ENCODE measurements at regions not wholly inside any gene's neighbourhood (a gene's known extent, or its start where the extent isn't known, plus 50 kb on each side); places are given as distances from the start of the nearest gene placed in this dataset.

DNA sequence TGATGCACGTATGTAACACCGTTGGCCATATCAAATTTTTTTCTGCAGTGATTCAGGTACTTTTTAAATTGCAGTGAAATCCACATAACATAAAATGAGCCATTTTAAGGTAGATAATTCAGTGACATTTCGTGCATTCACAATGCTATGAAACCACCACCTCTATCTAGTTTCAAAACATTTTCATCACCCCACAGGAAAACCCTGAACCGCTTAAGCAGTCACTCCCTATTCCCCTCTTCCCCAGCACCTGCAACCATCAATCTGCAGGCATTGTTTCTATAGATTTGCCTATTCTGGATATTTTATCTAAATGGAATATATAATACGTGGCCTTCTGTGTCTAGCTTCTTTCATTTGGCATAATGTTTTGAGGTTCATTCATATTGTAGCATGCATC, 79.2 kb downstream of the BOD1 start:
- H3K9me3 ChIP-seq, result no peaks in the 10 kb centered on the region
- no peaks in the 10 kb centered on the region for H3K4me1 ChIP-seq
- DNase-seq (ENCODE audit: low spot score), result no peak
- H3K27me3 ChIP-seq, result no peaks in the 10 kb centered on the region
- TF ChIP-seq, protein P1, sequence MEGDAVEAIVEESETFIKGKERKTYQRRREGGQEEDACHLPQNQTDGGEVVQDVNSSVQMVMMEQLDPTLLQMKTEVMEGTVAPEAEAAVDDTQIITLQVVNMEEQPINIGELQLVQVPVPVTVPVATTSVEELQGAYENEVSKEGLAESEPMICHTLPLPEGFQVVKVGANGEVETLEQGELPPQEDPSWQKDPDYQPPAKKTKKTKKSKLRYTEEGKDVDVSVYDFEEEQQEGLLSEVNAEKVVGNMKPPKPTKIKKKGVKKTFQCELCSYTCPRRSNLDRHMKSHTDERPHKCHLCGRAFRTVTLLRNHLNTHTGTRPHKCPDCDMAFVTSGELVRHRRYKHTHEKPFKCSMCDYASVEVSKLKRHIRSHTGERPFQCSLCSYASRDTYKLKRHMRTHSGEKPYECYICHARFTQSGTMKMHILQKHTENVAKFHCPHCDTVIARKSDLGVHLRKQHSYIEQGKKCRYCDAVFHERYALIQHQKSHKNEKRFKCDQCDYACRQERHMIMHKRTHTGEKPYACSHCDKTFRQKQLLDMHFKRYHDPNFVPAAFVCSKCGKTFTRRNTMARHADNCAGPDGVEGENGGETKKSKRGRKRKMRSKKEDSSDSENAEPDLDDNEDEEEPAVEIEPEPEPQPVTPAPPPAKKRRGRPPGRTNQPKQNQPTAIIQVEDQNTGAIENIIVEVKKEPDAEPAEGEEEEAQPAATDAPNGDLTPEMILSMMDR (IDR thresholded peaks at IDR 0.05), result no peak
- H3K27ac ChIP-seq, result peak overlapping the region in 1 of 2 donors; percentile 82
- H3K4me3 ChIP-seq, result no peak overlapping the region
- no peaks in the 10 kb centered on the region for H3K36me3 ChIP-seq

DNA sequence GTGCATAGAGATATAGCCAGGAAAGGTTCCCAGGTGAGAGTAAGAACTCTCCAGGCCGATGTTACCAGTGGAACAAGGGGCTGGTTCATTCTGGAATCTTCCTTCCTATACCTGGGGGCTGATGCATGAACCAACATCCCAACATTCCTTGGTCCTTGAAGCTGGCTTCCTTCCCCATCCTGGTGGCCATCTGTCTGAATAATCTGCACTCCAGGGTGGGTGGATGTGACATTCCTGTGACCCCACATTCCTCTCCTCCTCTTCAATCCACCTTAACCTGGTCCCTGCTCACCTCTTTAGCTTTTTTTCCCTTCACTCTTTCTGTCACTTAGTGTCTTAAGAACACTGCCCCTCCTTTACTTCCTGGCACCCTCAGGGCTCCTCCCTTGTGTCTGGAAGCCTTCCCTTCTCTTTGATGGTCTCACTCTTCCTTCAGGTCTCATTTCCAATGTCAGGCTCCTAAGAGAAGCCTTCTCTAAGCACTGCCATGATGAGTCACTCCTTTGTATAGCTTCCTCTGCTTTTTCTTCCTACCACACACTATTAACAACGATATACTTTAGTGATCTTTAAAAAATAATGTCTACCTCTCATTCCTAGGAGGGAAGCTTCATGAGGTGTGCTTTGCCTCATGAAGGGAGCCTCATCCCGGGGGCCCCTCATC, 80.3 kb downstream of the BOD1 start:
- Histone ChIP-seq H3K36me3 (no peaks in the 10 kb centered on the region), H3K27ac (no peak overlapping the region), H3K9me3 (no peaks in the 10 kb centered on the region), H3K4me1 (no peaks in the 10 kb centered on the region), H3K4me3 (no peak overlapping the region), H3K27me3 (no peaks in the 10 kb centered on the region)
- TF ChIP-seq, protein P1 (IDR thresholded peaks at IDR 0.05), result no peak
- no peak for DNase-seq (ENCODE audit: low spot score)

DNA sequence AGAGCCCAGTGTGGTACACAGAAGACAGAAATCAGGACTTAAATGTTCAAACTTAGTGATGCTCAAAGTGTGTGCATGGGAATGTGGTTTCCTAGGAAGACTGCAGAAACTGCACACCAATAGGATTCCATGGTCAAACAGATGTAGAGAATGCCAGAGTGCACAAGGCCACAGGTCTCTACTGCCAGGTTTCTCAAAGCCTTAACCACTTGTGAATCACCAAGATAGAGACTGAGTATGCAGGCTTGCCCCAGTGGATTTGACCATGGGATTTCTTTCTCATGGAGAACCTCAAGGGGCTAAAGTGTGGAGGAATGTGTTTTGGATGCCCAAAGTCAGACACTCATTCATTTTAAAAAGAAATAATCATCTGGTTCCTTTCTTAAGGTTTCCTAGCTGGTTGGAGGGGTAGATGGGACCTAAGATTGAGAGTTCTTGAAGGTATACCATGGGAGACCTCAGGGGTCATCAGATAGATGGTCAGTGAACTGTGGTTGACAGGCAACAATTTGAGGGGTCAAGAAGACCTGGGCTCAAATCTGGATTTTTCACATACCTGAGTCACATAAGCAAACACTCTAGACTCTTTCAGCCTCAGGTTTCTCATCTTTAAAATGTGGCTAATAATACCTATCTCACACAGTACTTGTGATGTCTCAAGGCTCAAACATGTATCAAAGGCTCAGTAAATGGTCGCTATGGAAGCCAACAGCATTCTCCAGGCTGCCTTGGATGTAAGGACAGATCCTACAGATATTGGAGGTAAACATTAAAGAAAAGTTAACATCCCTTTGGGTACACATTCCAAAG, 81.1 kb downstream of the BOD1 start:
- Histone ChIP-seq H3K4me1 (no peaks in the 10 kb centered on the region), H3K27me3 (no peaks in the 10 kb centered on the region), H3K36me3 (no peaks in the 10 kb centered on the region), H3K9me3 (no peaks in the 10 kb centered on the region), H3K4me3 (no peak overlapping the region), H3K27ac (no peak overlapping the region)
- no peak for DNase-seq (ENCODE audit: low spot score)
- TF ChIP-seq, protein P1 (IDR thresholded peaks at IDR 0.05), result no peak

DNA sequence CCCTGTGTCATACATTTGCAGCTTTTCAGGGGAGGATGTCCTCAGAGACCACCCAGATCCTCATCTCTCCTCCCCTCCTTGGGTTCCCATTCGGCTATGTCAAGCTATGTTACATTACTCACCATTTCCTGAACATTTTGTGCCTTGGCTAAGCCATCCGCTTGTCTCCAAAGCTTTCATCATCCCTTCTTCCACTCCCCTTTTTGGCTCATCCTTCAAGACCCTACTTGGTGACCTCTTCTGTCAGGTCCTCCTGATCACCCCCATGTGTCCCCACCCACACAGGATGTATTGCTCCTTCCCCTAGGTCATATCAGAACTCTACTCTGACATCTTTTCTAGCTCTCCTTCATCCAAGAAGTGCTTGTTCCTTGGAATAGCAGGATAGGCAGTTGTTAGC, 81.8 kb downstream of the BOD1 start:
- no peak for DNase-seq (ENCODE audit: low spot score)
- no peaks in the 10 kb centered on the region for H3K27me3 ChIP-seq
- TF ChIP-seq, protein P1 (IDR thresholded peaks at IDR 0.05), result no peak
- no peaks in the 10 kb centered on the region for H3K36me3 ChIP-seq
- no peaks in the 10 kb centered on the region for H3K4me1 ChIP-seq
- H3K9me3 ChIP-seq, result no peaks in the 10 kb centered on the region
- no peak overlapping the region for H3K4me3 ChIP-seq
- H3K27ac ChIP-seq, result no peak overlapping the region

DNA sequence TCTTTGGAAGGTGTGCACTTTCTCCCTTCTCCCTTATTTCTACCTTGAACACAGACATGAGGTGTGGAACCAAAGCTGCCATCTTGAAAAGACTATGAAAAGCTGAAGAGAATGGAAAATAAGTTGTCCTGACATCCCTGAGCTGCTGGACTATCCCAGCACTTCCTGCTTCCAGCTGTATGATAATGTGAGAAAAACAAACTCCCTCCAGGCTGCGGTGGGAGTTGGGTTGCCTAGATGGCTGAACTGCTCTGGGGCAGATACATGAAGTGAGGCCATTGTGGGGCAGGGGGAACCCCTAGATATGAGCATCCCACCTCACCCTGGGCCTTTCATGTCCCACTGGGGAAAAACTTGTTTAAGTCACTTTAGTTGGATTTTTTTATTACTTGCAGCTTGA, 82.4 kb downstream of the BOD1 start:
- no peaks in the 10 kb centered on the region for H3K9me3 ChIP-seq
- no peak for DNase-seq (ENCODE audit: low spot score)
- H3K36me3 ChIP-seq, result no peaks in the 10 kb centered on the region
- no peak overlapping the region for H3K27ac ChIP-seq
- H3K27me3 ChIP-seq, result no peaks in the 10 kb centered on the region
- TF ChIP-seq, protein P1 (IDR thresholded peaks at IDR 0.05), result no peak
- H3K4me3 ChIP-seq, result no peak overlapping the region
- no peaks in the 10 kb centered on the region for H3K4me1 ChIP-seq
